AG08395 (cell line): ENCODE measurements at regions not wholly inside any gene's neighbourhood (a gene's known extent, or its start where the extent isn't known, plus 50 kb on each side); places are given as distances from the start of the nearest gene placed in this dataset.
"Not testable (repeated sequence)": the region's sequence is repeated elsewhere in the genome, so short reads cannot be mapped to it uniquely, and the experiment has no call there.

Experiments used
- DNase-seq: peaks from one replicate; pipeline ENCODE4 v3.0.0; 2012; ENCODE audit warnings: mixed read lengths, low spot score

DNA sequence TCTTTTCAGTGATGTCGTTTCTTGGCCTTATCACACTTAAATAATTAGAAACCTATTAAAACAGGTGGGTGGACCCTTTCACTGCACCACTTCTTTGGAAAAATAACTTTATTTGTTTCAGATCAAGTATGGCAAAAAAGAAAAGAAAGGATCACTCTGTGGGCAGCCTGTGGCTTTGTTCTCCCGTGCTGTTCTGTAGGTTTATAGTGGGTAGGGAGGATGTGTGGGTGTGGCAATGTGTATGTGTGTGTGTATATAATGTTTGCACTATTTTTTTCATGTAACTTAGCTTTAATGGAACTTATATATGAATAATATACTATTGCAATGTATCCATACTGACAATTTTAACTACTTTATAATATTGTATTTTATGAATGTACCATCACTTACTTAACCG, 85.9 kb downstream of the ACTBL2 start:
- no peak for DNase-seq

DNA sequence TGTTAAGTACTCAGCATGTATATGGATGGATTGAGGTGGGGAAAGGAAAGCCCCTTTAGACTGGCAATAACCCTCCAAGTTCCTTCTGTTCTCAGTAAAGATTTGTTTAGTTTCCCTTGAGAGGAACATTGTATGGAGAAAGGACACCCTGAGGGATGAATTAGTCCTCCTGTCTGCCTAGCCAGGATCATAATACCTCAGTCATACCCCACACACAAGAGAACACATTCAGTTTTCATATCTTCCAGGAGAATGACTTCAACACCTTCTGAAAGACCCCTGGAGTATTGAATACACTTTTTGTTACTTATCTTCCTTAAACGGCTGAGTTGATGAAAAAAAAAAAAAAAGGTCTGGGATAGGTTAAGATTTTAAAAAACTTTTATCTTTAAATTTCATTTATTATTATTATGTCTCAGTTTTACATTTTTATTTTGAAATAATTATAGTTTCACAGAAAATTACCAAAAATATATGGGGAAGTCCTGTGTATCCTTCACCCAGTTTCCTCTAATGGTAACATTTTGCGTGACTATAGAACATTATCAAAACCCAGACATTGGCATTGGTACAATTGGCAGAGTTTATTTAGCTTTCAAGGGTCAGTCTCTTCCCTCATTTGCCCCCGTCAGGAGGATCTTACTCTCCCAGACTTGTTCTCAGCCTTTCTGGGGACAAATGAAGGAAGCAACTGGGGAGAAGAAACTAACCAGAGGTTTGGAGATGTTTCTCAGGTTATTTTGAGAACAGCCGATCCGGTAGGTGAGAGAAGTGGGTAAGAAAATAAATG, 88.0 kb downstream of the ACTBL2 start:
- DNase-seq, result no peak

GRCh38 chr5:57386958-57387357, 95.7 kb downstream of the ACTBL2 start:
- DNase-seq, result peak; percentile 60

GRCh38 chr5:57383093-57383861, 99.3 kb downstream of the ACTBL2 start:
- DNase-seq, result peak; percentile 90

- no peak for DNase-seq
These were observed 100.0 kb downstream of the ACTBL2 start for GRCh38 chr5:57382655-57383054.

DNA sequence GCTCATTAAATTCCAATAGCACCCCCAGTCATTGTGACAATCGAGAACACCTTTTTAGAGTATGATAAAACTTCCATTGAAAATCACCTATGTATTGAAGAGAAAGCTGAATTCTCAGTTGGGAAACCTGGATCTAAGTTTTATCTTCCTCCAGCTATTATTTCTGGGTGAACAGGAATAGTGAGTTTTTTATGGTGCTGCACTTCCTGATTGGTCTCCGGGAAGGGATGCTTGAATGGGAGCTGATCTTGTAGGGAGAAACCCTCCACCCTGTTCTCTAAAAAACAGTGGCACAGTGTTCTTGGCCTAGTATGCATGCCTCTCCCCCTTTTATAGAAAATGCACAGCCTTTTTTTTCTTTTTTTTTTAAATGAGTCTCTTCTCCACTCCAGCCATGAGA, 112.2 kb downstream of the ACTBL2 start:
- DNase-seq, result no peak

- peak; percentile 25 for DNase-seq
These were observed 114.6 kb downstream of the ACTBL2 start for GRCh38 chr5:57368010-57368409.

- peak; percentile 52 for DNase-seq
These were observed 115.9 kb downstream of the ACTBL2 start for GRCh38 chr5:57366744-57367143.

DNA sequence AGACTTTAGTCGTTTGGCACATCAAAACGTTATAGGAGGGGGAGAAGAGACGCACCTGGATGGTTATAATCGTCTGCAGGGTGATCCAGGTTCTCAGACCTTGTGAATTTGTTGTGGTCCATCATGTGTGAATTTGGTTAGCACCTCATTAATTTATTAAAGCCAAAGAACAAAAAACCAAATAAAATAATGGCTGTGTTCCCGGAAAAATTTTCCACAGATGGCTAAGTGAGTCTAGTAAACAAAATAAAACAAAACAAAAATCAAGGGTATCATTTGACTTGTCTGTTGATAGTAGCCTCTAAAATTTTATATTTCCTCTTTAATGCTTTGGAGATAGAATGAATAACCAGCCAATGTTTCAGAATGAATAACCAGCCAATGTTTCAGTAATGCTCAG, 119.7 kb downstream of the ACTBL2 start:
- DNase-seq, result no peak

- no peak for DNase-seq
These were observed 121.7 kb downstream of the ACTBL2 start for GRCh38 chr5:57360871-57361270.

DNA sequence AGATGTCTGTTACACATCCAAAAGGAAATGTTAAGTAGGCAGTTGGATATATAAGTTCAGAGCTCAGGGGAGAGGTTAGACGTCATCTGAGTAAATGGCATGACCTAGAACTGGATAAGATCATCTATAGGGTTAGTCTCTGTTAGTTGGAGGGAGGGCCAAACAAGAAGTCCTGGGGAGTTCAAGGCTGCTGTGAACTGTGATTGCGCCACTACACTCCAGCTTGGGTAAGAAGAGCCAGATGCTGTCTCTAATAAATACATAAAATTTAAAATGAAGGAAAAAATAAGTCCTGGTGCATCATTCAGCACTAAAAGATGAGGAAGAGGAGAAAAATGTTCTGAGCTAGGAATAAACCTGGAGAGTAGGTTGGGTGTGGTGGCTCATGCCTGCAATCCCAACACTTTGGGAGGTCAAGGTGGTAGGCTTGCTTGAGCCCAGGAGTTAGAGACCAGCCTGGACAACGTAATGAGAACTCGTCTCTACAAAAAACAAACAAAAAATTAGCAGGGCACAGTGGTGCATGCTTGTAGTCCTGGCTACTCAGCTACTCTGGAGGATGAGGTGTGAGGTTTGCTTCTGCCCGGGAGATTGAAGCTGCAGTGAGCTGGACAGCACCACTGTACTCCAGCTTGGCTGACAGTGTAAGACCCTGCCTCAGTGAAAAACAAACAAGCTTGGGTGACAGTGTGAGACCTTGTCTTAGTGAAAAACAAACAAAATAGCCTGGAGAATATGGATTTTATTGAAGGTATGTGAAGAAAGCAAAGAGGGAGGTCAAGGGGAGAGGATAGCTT, 123.6 kb downstream of the ACTBL2 start:
- no peak for DNase-seq

GRCh38 chr5:57356850-57357249, 125.8 kb downstream of the ACTBL2 start:
- not testable (repeated sequence) for DNase-seq

DNA sequence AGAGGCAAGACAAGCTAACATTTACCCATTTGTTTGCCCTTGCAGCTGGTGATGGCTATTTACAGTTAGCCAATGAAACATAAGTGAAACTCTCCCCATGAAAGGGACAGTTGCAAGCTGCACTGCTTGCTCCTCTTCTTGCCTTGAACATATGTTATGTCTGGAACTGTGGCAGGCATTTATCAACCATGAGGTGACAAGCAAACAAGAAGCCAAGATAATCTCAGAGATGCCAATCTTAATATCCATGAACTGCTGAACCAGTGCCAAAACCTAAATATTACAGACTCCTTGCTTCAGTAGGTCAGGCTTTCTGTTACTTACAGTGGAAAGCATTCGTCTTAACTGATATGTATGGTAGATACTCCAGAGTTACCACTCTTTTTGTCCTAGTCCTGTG, 133.4 kb downstream of the ACTBL2 start:
- DNase-seq, result no peak

DNA sequence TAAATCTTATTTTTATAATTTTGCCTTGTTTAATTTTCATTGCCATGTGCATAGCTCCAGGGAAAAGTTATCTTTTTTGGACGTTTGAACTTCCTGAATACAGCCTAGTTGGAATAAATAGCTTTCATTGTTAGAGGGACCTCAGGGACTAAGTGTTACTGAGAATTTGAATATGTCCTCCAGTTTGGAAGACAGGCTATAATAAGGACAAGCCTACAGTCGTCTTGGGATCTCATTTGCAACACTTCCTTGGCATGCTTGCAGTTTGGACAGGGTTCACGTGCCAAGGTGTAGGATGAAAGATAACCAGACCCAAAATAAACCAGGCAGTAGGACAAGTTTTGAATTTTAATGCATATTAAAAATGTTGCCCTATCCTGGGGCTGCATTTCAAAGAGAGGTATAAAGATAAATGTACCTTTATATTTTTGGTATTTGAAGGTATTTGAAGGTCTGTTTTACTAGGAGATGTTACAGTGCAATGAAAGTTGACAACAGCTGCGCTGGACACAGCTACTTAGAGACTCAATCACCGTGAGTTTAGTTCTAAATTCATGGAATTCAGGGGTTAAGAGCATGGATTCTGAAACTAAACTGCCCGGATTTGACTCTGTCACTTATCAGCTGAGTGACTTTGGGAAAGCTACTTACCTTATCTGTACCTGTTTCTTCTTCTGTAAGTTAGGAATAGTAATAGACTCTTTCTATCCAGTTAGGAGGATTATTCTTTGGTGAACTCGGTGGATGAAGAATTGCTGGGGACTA, 134.1 kb downstream of the ACTBL2 start:
- no peak for DNase-seq

DNA sequence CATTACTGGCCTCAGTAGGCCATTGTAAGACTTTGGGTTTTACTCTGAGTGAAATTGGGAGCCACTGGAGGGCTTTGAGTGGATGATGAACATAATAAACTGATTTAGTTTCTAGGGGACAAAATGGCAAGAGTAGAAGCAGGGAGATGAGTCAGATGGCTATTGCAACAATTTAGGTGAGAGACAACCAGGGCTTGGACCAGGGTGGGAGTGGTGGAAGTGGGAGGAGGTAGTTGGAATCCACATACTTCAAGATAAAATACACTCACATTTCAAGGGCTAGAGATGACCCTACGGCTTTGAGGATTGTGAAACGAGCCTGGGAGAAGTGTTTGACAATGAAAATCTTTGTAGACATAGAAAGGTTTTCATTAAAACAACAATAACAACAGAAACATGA, 136.3 kb downstream of the ACTBL2 start:
- no peak for DNase-seq

DNA sequence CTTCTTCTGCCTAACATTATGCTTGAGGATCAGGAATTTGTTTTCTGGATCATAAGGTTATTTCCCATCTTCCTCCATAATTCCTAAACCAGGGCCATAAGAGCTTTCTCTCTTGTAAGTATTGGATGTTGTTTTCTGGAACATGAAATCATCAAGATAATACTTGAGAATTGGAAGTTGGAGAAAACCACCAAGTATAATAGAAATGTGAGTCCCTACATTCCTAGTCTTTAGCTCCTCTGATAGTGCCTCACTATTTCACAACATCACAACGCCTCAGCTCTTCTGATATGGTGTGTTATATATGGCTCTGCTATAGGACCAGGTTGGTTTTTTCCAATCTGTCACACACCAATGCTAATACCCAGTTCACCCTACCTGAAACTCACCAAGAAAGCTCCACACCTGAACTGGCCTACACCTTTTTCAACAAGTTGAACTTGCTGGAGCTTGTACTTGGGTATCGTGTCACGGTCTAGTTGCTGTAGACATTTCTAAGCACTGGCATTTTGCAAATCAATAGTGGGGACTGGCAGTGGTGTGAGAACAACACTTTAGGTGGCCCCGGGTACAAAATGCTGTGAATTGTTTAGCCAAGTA, 141.1 kb downstream of the ACTBL2 start:
- no peak for DNase-seq

DNA sequence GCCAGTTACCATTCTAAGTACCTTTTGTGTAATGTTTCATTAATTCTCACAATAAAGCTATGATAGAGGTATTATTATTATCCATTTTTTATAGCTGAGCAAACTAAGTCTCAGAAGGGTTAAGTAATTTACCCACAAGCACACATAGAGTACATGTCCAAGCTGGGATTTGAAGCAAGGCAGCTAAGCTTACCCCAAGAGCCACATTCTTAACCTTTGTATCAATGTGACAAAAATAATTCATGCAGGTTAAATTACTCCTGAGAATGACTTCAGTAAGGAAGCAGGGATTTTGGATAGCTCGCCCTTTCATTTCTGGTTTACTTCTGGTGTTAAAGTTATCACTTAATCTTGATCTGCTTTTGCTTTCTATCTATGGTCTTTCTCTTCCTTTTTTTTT, 141.9 kb downstream of the ACTBL2 start:
- DNase-seq, result no peak

GRCh38 chr5:57339521-57339920, 143.1 kb downstream of the ACTBL2 start:
- DNase-seq, result no peak

- no peak for DNase-seq
These were observed 143.7 kb downstream of the ACTBL2 start for GRCh38 chr5:57338868-57339340.

- DNase-seq, result no peak
These were observed 144.3 kb downstream of the ACTBL2 start for GRCh38 chr5:57338068-57338867.
